ENCODE measurements at regions not wholly inside any gene's neighbourhood (a gene's known extent, or its start where the extent isn't known, plus 50 kb on each side); places are given as distances from the start of the nearest gene placed in this dataset.

DNA sequence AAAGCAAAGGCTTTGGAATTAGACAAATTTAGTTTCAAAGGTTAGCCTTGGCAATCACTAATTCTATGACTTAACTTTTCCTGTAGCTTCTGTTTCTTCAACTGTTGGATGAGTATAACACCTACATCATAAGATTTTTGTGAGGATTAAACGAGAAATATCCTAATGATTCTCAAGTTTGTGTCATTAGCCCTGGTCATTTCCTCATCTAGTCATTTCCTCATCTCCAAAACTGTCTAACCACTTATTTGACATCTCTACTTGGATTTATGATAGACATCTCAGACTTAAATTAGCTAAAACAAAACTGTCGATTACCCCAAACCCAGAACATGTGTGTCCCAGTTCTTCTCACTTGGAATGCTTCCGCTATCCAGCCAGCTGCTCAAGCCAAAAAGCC, 80.2 kb upstream of the CHODL start:
- TF ChIP-seq, protein P1, sequence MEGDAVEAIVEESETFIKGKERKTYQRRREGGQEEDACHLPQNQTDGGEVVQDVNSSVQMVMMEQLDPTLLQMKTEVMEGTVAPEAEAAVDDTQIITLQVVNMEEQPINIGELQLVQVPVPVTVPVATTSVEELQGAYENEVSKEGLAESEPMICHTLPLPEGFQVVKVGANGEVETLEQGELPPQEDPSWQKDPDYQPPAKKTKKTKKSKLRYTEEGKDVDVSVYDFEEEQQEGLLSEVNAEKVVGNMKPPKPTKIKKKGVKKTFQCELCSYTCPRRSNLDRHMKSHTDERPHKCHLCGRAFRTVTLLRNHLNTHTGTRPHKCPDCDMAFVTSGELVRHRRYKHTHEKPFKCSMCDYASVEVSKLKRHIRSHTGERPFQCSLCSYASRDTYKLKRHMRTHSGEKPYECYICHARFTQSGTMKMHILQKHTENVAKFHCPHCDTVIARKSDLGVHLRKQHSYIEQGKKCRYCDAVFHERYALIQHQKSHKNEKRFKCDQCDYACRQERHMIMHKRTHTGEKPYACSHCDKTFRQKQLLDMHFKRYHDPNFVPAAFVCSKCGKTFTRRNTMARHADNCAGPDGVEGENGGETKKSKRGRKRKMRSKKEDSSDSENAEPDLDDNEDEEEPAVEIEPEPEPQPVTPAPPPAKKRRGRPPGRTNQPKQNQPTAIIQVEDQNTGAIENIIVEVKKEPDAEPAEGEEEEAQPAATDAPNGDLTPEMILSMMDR (IDR thresholded peaks at IDR 0.05; ENCODE audit: low read depth, low read length), result no peak
- no peak for DNase-seq (ENCODE audit: low read depth in 2 of 2)
- H3K4me3 ChIP-seq (replicated peaks in 1 of 2; ENCODE audit: low read depth in 2 of 2, low read length in 2 of 2), result no peak overlapping the region

DNA sequence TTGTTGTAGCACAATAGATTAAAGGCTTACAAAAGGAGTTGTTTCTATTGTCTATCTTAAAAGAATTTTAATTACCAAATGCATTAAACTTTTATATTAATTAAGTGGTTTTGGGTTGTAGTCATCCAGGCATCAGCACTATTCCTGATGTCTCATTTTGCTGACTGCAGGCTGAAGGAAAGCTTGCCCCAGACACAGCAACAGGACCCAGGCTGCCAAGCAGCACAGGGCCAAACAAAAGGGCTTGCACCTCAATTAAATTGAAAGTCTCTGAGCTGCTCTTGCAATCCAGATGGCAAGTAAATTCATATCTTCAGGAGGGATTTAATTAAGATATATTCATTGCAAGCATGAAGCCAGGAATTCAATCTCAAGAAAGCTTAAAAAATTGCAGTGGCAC, 80.7 kb upstream of the CHODL start:
- TF ChIP-seq, protein P1 (IDR thresholded peaks at IDR 0.05; ENCODE audit: low read depth, low read length), result no peak
- DNase-seq (ENCODE audit: low read depth in 2 of 2), result no peak
- no peak overlapping the region for H3K4me3 ChIP-seq (replicated peaks in 1 of 2; ENCODE audit: low read depth in 2 of 2, low read length in 2 of 2)

DNA sequence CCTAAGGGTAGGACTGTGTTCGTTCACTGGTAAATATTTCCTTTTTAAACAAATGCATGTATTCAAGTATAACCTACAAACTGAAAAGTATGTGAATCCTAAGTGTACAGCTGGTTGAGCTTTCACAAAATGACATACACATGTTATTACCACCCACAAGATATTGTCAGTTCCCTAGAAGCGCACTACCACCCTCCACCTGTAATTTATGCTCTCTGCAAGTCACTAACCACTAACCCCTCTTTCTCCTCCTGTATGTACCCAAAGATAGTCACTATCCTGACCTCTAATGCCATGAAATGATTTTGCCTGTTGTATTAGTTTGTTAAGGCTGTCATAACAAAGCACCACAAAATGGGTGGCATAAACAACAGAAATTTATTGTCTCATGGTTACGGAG, 82.8 kb upstream of the CHODL start:
- no peak overlapping the region for H3K4me3 ChIP-seq (replicated peaks in 1 of 2; ENCODE audit: low read depth in 2 of 2, low read length in 2 of 2)
- TF ChIP-seq, protein P1 (IDR thresholded peaks at IDR 0.05; ENCODE audit: low read depth, low read length), result no peak
- no peak for DNase-seq (ENCODE audit: low read depth in 2 of 2)

DNA sequence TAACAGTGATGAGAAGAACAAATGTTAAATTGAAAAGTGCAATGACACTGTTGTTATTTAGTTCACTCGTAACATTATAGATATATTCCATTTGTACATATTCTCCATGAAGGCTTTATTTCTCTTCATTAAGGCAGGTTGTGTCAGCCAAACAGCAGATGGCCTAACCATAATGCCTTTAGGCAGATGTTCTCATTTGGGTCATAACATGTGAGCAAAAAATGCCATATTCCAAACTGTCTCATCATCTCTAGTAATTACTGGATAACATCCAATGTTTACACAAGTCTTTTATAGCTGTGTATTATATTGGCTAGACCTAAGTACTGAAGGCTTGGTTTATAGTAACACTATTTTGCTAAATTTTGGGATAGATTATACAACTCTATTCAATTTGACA, 87.2 kb upstream of the CHODL start:
- TF ChIP-seq, protein P1 (IDR thresholded peaks at IDR 0.05; ENCODE audit: low read depth, low read length), result no peak
- no peak overlapping the region for H3K4me3 ChIP-seq (replicated peaks in 1 of 2; ENCODE audit: low read depth in 2 of 2, low read length in 2 of 2)
- DNase-seq (ENCODE audit: low read depth in 2 of 2), result no peak

DNA sequence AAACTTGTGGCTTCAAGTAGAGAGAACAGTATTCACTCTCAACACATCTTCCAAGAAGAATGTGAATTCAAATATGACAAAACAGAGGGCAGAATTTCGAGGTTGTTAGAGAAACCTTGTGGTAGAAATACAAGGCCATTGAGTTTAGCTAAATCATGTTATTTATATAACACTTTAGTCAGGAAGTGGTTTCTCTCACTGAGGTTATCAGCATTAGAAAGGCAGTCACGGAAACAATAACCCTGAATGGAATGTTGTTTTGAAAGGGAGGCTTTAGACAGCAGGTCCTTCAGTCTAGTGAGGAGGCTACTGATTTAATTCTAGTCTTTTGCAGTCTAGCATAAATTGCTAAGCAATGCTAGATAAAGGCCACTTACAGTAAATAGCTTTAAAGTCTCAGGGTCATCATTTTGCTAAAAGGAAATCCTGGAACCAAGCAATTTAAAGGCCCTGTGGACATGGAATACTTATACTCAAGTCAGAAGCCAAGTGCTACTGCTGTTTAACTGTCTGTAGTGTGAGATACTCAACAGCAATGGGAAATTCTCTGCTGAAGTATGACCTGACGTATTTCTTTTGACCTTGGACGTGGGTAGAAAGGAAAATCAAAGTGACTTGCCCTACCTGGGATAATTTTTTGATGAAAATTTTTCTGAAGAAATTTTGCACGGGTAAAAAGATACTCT, 89.0 kb upstream of the CHODL start:
- no peak overlapping the region for H3K4me3 ChIP-seq (replicated peaks in 1 of 2; ENCODE audit: low read depth in 2 of 2, low read length in 2 of 2)
- peak; percentile 1 to 6 for DNase-seq (ENCODE audit: low read depth in 2 of 2)
- TF ChIP-seq, protein P1 (IDR thresholded peaks at IDR 0.05; ENCODE audit: low read depth, low read length), result no peak

DNA sequence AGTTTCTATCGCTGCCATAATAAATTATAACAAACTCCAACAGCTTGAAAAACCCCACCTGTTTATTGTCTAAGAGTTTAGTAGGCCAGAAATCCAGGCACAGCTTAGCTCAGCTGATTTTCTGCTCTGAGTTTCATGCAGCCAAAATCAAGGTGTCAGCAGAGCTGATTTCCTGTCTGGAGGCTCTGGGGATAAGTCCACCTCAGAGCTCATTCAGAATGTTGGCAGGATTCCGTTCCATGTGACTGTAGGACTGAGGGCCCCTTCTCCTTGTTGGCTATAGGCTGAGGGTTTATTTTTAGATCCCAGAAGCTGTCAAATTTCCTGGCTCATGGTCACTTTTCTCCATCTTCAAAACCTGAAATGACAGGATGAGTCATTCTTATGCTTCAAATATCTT, 91.6 kb upstream of the CHODL start:
- TF ChIP-seq, protein P1 (IDR thresholded peaks at IDR 0.05; ENCODE audit: low read depth, low read length), result no peak
- peak in 1 of 2 donors; percentile 31 for DNase-seq (ENCODE audit: low read depth in 2 of 2)
- H3K4me3 ChIP-seq (replicated peaks in 1 of 2; ENCODE audit: low read depth in 2 of 2, low read length in 2 of 2), result no peak overlapping the region

DNA sequence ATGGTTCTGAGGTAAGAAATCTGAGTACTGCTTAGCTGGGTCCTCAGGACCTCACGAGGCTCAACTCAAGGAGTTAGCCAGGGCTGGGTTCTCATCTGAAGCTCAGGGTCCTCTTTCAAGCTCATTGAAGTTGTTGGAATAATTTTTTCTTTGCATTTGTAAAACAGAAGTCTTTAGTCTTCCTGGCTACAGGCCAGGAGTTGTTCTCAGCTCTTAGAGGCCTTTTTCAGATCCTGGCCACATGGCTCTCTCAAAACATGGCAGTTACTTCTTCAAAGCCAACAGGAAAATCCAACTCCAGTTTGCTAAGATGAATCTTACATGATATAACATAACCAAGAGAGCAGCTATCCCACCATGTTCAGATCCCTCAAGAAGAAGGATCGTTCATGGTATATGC, 92.3 kb upstream of the CHODL start:
- TF ChIP-seq, protein P1 (IDR thresholded peaks at IDR 0.05; ENCODE audit: low read depth, low read length), result no peak
- no peak overlapping the region for H3K4me3 ChIP-seq (replicated peaks in 1 of 2; ENCODE audit: low read depth in 2 of 2, low read length in 2 of 2)
- DNase-seq (ENCODE audit: low read depth in 2 of 2), result peak in 1 of 2 donors; percentile 1
